Erythroblast (primary cell): ENCODE measurements at regions not wholly inside any gene's neighbourhood (a gene's known extent, or its start where the extent isn't known, plus 50 kb on each side); places are given as distances from the start of the nearest gene placed in this dataset.

Source experiments
- GATA1 ChIP-seq: IDR thresholded peaks from 2 replicates; pipeline ENCODE4 v1.6.1; 2011; ENCODE audit warnings: low read depth, mild to moderate bottlenecking, control low read depth, low read length, moderate library complexity
- POLR2A ChIP-seq: IDR thresholded peaks from 2 replicates; pipeline ENCODE4 v1.6.1; 2011; ENCODE audit warnings: mild to moderate bottlenecking, low read length

- TF ChIP-seq POLR2A (no peak), GATA1 (no peak)
Measured at GRCh38 chr11:95296165-95296564, 65.2 kb upstream of the SESN3 start.
